Tibial artery (tissue), 4 donors: ENCODE measurements at regions not wholly inside any gene's neighbourhood (a gene's known extent, or its start where the extent isn't known, plus 50 kb on each side); places are given as distances from the start of the nearest gene placed in this dataset.

Experiments used
- DNase-seq, 2 donors: peaks; one replicate each; pipeline ENCODE4 v3.0.0-alpha.2; 2019
- H3K27ac ChIP-seq, 2 donors: fragments of 200-600 bp; sonication (generic) in 1 of 2; 1 replicate in 1 of 2; 2 replicates in 1 of 2; pipeline ENCODE4 v1.5.1; 2018 to 2019; ENCODE audit warnings: mild to moderate bottlenecking in 1 of 2
- H3K27me3 ChIP-seq, 2 donors: fragments of 200-600 bp; sonication (generic) in 1 of 2; one replicate each; pipeline versions ENCODE4 v1.5.1 to v1.6.0; 2016 to 2019
- H3K36me3 ChIP-seq, 3 donors: fragments of 200-600 bp; sonication (generic) in 2 of 3; one replicate each; pipeline ENCODE4 v1.5.1; 2016 to 2019; ENCODE audit warnings: mild to moderate bottlenecking in 2 of 3
- H3K4me1 ChIP-seq, 4 donors: fragments of 200-600 bp; sonication (generic) in 2 of 4; 1 replicate in 3 of 4; 2 replicates in 1 of 4; pipeline ENCODE4 v1.5.1; 2016 to 2019
- H3K4me3 ChIP-seq, 2 donors: fragments of 200-600 bp; sonication (generic) in 1 of 2; 1 replicate in 1 of 2; 2 replicates in 1 of 2; pipeline ENCODE4 v1.5.1; 2018 to 2019; ENCODE audit warnings: mild to moderate bottlenecking in 2 of 2
- H3K9me3 ChIP-seq, 3 donors: fragments of 200-600 bp; sonication (generic) in 1 of 3; one replicate each; pipeline ENCODE4 v1.5.1; 2016 to 2019
- intact Hi-C: fragments of 100-400 bp; cut with DNase I; formaldehyde crosslinking; loops from one replicate; pipeline ENCODE4 v1.15.0; 2023; ENCODE audit warnings: low total_unique reads
- TF ChIP-seq, protein P1 (sequence below), 2 experiments: fragments of 200-600 bp in 1 of 2; fragments of 450-650 bp in 1 of 2; IDR thresholded peaks; one replicate each; pipeline ENCODE4 v1.5.1; 2017 to 2019; ENCODE audit warnings: antibody characterized with exemption in 2 of 2, mild to moderate bottlenecking in 1 of 2, moderate library complexity in 1 of 2

DNA sequence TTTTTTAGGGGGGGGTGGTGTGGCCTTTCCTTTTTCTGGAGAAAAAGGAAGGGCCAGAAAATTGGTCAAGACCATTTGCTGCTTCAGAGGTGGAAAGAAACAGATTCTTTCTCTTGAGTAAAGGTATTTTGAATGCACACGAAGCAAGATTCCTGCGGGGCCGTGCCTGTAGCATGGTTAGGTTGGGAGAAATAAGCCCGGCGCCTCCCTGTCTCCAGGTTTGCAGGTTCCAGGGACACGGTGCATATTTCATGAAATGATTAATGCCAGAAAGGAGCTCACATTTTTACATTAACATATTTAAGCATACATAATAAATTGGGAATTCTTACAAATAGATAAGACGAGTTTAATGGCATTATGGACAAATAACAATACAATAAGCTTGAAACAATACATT is 409.5 kb upstream of the IRX1 start:
- intact Hi-C loops, result no loop called here
- no peak overlapping the region for H3K4me3 ChIP-seq
- no peaks in the 10 kb centered on the region for H3K27me3 ChIP-seq
- H3K27ac ChIP-seq, result no peak overlapping the region
- DNase-seq, result no peak
- H3K4me1 ChIP-seq, result no peaks in the 10 kb centered on the region
- H3K36me3 ChIP-seq, result no peaks in the 10 kb centered on the region
- H3K9me3 ChIP-seq, result no peaks in the 10 kb centered on the region
- TF ChIP-seq, protein P1, sequence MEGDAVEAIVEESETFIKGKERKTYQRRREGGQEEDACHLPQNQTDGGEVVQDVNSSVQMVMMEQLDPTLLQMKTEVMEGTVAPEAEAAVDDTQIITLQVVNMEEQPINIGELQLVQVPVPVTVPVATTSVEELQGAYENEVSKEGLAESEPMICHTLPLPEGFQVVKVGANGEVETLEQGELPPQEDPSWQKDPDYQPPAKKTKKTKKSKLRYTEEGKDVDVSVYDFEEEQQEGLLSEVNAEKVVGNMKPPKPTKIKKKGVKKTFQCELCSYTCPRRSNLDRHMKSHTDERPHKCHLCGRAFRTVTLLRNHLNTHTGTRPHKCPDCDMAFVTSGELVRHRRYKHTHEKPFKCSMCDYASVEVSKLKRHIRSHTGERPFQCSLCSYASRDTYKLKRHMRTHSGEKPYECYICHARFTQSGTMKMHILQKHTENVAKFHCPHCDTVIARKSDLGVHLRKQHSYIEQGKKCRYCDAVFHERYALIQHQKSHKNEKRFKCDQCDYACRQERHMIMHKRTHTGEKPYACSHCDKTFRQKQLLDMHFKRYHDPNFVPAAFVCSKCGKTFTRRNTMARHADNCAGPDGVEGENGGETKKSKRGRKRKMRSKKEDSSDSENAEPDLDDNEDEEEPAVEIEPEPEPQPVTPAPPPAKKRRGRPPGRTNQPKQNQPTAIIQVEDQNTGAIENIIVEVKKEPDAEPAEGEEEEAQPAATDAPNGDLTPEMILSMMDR (IDR thresholded peaks at IDR 0.05), result no peak

DNA sequence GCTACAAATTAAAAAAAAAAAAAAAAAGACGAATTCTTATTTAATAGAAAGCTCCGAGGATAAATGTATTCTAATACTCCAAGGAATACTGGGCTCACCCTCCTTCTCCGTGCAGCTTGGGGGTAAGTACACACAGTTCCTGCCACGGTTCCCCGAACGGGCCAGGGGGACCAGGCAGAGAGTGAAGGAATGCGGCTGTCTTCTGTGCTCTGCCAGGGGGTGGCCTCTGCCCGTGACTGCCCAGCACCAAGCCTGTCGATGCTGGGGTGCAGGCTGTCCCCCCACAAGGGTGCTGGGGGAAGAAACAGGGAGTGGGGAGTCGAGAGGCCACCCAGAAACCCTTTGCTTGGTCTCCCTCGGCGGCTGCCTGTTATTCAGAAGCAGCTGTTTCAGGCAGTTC is 410.1 kb upstream of the IRX1 start:
- H3K9me3 ChIP-seq, result no peaks in the 10 kb centered on the region
- H3K27me3 ChIP-seq, result no peaks in the 10 kb centered on the region
- H3K4me1 ChIP-seq, result no peaks in the 10 kb centered on the region
- no peak overlapping the region for H3K27ac ChIP-seq
- TF ChIP-seq, protein P1 (IDR thresholded peaks at IDR 0.05), result no peak
- H3K36me3 ChIP-seq, result no peaks in the 10 kb centered on the region
- H3K4me3 ChIP-seq, result no peak overlapping the region
- intact Hi-C loops, result no loop called here
- DNase-seq, result no peak

DNA sequence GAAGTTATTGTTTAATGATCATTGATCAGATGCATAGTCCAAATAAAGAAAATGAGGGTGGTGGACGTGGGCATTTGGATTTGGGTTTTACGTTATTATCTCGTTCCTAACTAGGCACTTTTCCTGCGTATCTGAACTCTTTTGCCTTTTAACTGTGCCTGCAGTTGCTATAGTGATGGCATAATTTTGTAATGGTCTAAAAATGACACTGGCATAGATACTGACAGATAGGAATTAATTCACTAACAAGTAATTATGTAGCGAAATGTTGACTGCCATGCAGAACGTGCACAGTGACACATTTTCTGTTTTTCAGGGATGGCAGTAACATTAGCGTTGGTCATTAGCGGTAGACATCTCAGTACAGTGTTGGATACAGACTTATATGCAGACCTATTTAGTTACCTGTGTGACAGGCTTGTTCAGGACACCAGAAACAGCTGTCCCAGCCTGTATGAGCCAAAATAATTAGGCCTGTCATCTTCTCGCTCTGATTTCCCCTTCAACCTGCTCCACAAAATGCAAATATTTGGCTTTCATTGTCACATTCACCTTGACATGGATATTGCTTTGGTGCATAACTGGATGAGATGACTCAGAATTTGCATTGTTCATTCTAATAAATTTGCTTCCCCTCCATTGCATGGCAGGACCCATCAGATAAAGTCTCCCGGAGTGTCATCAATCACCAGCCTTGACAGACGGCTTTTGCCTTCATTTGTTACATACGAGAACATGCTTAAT is 413.3 kb upstream of the IRX1 start:
- H3K4me3 ChIP-seq, result no peak overlapping the region
- TF ChIP-seq, protein P1 (IDR thresholded peaks at IDR 0.05), result no peak
- no peaks in the 10 kb centered on the region for H3K36me3 ChIP-seq
- DNase-seq, result no peak
- H3K27ac ChIP-seq, result no peak overlapping the region
- no peaks in the 10 kb centered on the region for H3K9me3 ChIP-seq
- intact Hi-C loops, result no loop called here
- H3K27me3 ChIP-seq, result no peaks in the 10 kb centered on the region
- H3K4me1 ChIP-seq, result no peaks in the 10 kb centered on the region

DNA sequence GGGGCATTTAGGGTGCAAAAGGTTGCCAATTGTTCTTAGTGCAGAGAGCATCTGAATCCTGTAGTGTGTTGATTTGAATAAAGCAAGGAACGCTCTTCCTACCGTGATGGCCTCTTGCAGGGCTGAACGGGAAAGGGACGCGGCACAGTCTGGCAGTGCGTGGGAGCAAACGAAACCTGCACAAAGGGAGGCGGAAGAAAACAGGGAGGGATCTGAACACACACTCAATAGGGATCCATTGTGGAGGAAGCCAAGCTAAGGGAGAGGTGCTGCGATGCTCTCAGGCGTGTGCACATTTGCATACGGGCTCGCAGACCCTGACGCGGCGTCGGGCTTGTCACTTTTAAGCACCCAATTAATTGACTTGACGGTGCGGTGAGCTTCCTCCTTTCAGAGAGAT is 414.0 kb upstream of the IRX1 start:
- intact Hi-C loops, result no loop called here
- Histone ChIP-seq H3K4me1 (no peaks in the 10 kb centered on the region), H3K27ac (no peak overlapping the region), H3K36me3 (no peaks in the 10 kb centered on the region), H3K9me3 (no peaks in the 10 kb centered on the region), H3K27me3 (no peaks in the 10 kb centered on the region), H3K4me3 (no peak overlapping the region)
- DNase-seq, result no peak
- TF ChIP-seq, protein P1 (IDR thresholded peaks at IDR 0.05), result no peak

GRCh38 chr5:3180636-3181035 is 415.0 kb upstream of the IRX1 start:
- TF ChIP-seq, protein P1 (IDR thresholded peaks at IDR 0.05), result no peak
- H3K27ac ChIP-seq, result no peak overlapping the region

GRCh38 chr5:3179220-3179619 is 416.4 kb upstream of the IRX1 start:
- H3K9me3 ChIP-seq, result no peaks in the 10 kb centered on the region
- H3K36me3 ChIP-seq, result no peaks in the 10 kb centered on the region
- H3K27ac ChIP-seq, result no peak overlapping the region
- intact Hi-C loops, result no loop called here
- no peaks in the 10 kb centered on the region for H3K4me1 ChIP-seq
- H3K4me3 ChIP-seq, result no peak overlapping the region
- no peaks in the 10 kb centered on the region for H3K27me3 ChIP-seq
- TF ChIP-seq, protein P1 (IDR thresholded peaks at IDR 0.05), result no peak
- DNase-seq, result no peak

More at GRCh38 chr5:3180636-3181035, 415.0 kb upstream of the IRX1 start:
- H3K4me3 ChIP-seq, result no peak overlapping the region
- no peaks in the 10 kb centered on the region for H3K4me1 ChIP-seq
- intact Hi-C loops, result no loop called here
- no peaks in the 10 kb centered on the region for H3K27me3 ChIP-seq
- no peaks in the 10 kb centered on the region for H3K36me3 ChIP-seq
- no peak for DNase-seq
- H3K9me3 ChIP-seq, result no peaks in the 10 kb centered on the region
